Stimulated activated CD8-positive, alpha-beta memory T cell treated with anti-CD3 and anti-CD28 coated beads, Interleukin-12 subunit alpha, Interleukin-12 subunit beta, amount 100 ng/mL, for 1 hour (primary cell): ENCODE measurements at regions not wholly inside any gene's neighbourhood (a gene's known extent, or its start where the extent isn't known, plus 50 kb on each side); places are given as distances from the start of the nearest gene placed in this dataset.
"Not testable (repeated sequence)": the region's sequence is repeated elsewhere in the genome, so short reads cannot be mapped to it uniquely, and the experiment has no call there.

Experiments used
- DNase-seq: peaks from one replicate; pipeline ENCODE4 v3.0.0-alpha.2; 2020; ENCODE audit warnings: low read depth

DNA sequence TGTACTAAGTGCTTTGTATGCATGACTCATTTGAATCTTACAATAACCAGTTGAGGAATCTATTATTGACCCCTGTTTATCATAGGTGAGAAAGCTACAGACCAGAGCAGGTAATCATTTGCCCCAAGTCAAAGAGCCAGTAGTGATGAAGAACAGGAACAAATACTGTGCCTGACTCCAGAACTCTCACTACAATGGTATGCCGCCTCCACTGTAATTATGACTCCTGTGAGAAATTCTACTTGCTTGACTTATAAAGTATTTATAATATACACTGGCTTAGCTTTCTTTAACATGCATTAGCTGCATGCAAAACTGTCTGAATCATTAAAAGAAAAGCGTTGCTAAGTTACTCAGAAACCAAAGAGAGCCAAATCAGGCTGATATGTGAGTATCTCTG is 92.6 kb downstream of the ZNF281 start:
- DNase-seq = no peak

DNA sequence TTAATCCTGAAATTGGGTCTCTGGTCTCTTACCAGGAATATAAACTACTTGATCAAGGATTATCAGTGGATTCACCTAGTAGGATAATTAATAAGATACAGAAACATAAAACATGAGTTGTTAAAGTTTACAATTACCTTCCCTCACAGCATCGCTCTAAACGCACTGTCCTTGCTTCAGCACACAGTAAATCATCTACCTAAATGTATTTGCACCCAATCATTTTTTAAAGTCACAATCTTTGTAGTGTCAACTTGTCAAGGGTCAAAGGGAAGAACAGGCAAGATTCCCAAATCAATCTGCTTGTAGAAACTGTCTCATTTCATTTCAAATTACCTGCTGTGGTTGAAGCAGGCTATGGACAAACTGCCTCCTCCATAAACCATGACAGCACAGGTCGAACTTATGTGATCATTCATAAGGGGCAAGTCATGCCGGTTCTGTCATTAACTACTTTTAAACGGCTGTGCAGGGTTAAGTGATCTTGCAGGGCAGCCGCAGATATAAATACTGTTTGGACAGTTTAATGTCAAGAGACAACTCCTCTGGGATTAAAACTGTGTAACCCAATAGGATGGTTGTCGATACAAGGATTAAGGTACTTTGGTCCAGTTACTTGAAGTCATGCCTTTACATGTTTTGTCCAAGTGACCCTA is 93.6 kb downstream of the ZNF281 start:
- DNase-seq = no peak

DNA sequence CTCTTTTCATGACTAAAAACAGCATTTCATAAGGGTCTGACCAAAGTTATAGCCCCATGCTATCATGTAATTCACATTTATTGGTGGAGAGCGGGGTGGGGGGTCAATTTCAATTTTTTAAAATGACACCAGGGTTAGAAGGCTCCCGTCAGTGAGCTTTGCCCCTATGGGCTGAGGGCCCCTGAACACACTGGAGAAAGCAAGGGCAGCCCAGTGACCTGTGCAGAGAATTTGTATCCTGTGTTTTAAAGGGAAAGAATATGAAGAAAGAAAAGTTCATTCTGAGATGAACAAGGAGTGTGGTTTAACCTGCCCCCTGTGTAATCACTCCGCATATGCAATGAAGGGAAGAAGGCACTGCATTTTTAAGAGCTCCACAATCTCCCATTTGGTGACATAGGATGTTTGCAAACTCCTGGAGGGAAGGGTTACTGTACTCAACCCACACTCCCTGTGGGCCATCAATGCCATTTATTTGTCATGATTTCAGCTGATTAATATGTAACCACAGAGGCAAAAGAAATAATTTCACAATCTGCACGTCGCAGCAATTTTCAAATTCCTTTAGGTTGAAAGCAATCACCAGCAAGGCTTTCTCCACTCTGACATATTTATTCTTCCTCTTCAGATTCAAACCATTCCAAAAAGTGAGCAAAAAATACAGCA is 95.6 kb downstream of the ZNF281 start:
- DNase-seq = no peak

DNA sequence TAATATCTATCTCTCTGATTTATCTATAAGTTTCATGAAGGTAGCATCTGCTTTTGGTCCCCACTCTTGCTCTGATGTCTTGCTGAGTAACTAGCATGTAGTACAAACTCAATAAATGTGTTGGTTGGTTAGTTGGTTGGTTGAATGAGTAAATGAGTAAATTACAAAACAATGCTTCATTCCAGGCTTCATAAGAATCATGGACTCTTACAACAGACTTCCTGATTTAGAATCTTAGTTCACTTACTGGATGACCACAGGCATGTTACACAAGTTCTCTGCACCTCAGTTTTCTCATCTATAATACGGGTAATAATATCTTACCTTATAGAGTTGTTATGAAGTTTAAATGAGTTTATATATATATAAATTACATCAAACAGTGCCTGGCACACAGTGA is 98.6 kb downstream of the ZNF281 start:
- no peak for DNase-seq

DNA sequence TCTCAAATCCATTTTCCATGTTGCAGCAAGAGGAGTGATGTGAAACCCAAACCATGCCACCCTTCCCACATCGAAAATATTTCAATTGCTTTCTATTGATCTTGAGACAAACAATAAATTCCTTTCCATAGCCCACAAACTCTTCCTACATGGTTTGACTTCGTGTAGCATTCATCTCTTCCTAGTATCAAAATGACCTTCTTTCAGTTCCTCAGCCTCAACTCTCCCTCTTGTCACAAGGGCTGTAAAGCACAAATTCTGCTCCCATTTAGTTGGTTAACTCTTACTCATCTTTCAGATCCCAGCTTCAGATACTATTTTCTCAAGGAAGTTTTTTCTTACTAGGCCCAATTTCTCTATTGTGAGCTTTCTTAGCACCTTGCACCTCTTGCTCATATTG is 99.0 kb downstream of the ZNF281 start:
- no peak for DNase-seq

DNA sequence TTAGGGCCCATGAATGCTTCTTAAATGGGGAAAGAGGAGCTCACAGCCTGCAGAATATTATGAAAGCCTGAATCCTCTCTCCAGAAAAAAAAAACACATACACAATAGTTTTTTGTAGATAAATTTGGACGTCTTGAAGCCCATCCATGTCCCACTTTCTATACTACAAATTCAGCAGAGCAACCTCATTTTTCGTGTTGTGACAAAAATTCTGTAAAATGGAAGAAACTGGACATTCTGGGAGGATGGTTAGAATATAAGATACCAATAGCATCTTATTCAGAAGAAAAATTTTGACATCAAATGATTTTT is 102.1 kb downstream of the ZNF281 start:
- DNase-seq = no peak

DNA sequence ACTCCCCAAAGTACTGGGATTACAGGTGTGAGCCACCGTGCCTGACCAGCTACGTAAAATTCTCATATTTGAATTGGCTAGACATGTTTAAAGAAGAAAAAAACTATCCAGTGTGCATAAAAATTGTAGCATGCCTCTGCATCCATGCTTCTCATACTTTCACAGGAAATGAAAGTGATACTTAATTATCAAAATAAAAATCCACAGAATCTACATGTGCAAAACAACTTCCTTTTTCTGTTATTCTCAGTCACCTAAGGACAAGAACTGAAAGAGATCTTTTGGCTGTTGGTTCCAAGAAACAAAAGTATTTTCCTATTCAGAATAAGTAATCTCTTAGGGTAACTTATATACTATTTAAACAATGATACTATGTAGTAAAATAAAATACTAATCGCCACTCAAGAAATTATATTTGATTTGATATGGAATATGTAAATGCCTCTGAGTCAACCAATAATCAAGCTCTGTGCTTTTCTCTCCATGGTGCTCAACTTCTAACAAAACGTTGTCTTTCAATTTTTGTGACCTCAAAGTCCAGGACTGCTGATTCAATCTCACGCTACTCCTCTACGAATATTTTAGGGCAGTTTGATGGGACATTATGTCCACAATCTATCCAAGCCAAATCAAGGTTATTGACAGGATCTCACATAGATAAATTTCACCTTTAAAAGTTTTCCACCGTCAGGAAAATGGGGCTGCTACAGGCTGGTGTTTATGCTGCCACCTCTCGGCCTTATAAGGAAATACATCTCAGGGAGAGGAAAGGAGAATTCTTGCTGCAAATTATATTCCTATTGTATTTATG is 102.7 kb downstream of the ZNF281 start:
- DNase-seq = no peak

DNA sequence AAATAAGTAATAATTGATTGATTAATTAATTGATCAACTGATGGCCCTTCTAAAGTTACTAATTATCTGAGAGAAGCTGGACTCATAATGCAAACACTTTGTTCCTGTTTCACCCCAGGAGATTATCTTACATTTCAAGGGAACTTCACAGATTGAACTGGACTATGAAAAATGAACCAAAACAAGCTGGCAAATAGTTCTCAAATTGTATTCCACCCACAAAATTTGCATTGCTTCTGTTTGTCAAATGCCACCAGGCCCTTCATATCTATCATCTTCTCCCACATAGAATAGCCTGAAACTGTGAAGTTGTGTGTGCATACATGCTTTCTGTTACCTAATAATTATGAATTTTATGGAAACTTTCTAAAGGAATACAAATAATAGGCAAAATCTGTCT is 104.0 kb downstream of the ZNF281 start:
- no peak for DNase-seq

DNA sequence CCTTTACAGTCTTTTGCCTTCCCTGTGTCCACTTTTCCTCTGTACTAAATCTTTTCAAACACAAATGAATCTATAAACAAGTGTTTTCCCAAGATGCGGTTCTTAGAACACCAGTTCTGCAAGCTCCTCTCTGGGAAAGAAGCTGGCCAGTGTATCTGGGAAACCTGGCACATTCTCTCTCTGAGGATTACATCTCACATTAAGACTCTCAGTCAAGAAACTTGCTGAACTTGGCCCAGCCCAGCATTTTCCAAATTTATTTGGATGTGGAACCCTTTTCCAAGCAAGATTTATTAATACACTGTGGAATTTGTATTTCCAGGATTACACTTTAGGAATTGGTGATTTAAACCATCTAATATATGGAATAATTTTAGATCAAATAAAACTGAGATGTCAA is 105.7 kb downstream of the ZNF281 start:
- no peak for DNase-seq

DNA sequence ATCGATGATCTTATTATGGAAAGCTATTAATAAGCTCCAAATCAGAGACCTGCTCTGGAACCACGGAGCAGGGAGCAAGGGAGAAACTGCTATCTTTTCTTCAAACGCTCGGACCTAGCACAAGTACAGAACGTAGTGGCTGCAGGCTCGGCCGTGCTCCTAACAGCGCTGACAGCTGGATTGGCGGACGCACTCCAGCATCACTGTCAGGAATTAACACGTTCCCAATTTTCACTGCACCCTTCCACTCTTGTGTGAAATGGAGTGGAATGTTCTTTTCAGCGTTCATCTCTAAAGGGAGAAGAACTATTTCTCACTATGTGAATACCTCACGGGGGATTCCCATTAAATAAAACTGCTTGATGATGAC is 106.9 kb downstream of the ZNF281 start:
- DNase-seq = no peak

DNA sequence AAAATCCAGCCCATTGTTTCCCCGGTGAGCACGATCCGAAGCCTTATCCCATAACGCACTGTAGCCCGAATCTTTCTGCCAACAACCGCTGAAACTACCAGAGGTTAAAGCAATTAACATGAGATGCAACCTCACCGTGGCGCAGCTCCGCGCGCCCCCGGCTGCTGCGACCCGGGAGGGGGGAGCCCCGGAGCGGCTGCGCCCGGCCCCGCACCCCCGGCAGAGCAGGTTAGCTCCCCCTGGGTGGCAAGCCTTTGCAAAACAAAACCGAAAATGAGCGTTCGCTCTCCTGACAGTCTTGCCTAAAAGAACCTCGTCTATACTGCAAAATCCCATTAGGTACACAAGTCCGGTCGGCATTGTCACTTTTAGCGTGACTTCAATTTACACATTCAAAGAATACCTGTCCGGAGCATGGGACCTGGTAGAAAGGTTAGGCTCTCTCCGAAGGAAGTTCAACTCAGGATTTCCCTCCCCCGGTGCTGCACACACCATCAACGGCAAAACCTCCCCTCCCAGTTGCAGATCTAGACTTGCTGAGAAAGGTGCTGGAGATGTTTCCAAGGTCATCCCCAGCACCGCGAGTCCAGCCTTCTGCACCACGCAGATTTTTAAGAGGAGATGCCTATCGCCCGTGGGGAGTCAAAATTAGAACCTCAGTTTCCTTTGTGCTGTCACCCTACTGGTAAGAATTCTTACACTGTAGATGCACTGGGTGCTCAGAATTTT is 107.5 kb downstream of the ZNF281 start:
- peak; percentile 33 for DNase-seq

DNA sequence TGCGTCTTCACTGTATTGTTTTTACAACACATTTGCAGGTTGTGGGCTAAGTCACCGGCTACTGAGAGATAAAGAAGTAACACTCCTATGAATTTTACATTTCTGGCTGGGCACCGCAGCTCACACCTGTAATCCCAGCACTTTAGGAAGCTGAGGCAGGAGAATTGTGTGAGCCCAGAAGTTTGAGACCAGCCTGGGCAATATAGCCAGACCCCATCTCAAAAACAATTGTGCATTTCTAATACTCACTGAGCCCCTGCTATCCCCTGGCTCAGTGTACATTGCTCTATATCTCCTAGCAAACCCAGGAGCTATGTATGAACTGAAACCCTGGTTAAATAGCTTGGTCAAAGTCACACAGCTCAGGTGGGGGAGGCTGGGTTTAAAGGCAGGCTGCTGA is 108.7 kb downstream of the ZNF281 start:
- no peak for DNase-seq

DNA sequence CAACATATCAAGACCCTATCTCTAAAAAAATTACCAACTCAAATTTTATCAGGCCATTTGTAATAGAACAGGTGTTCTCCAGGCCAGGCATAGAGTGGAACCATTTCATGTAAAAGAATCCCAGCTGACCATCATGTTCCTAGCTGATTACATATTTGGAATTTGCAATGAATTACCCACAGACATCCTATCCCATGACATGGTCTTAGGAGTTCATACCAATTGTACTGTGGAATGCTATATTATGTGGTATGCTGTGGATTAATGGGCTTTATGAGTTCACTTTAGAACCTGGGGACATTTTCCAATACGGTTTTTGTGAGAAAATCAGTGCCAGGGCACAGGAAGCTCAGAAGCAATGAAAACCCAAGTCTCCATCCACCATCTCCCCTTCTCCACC is 110.3 kb downstream of the ZNF281 start:
- DNase-seq = no peak

DNA sequence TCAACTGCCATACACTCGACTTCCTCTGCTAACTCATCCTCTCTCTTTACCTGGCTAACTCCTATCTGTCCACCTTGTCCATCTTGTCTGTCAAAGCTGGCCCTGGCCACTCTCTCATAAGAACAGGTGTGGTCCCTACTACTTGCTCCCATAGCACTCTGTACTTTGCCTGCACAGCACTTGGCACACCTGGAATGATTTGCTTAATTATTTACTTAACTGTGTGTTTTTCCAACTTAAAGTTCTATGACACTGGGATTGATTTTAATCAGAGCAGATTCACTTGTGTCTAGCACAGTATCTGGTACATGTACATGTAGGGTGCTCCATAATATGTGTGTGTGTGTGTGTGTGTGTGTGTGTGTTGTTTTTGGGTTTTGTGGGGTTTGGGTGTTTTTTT is 111.6 kb downstream of the ZNF281 start:
- no peak for DNase-seq

DNA sequence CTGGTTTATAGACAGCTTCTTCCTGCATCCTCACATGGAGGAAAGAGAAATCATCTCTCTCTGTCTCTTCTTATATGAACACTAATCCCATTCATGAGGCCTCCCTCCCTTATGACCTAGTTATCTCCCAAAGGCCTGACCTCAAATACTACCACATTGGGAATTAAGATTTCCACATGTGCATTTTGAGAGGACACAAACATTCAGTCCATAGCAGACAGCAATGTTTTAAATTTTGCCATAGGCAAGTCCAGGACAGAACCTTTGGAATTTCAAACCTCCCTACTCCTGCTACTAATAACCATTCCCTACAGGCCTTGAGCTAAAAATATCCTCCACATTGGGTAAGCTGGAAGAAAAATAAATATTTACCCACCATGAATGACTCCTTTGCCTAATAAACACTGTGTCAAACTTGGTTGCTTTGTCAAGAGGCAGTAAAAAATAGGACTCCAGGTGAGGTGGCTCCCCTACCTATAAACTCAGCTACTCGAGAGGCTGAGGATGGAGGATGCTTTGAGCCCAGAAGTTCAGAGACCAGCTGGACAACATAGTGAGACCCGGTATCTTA is 113.7 kb downstream of the ZNF281 start:
- DNase-seq = no peak

DNA sequence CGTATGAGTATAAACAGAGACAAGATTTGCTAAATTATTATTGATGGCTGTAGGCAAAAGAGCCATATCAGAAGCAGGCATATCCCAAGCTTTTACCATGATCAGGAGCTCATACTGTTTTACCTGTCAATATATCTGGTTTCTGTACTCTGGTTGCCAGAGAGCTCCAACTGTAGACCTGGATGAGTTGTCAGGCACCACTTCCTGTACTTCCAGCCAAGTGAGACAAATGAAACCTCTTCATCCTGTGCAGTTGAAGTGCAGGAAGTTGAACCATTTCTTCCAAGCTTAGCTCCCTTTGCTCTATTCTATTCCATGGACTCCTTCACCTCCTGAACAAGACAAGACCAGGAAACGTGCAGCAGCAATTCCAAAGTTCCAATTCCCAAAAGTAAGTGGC is 115.6 kb downstream of the ZNF281 start:
- no peak for DNase-seq

DNA sequence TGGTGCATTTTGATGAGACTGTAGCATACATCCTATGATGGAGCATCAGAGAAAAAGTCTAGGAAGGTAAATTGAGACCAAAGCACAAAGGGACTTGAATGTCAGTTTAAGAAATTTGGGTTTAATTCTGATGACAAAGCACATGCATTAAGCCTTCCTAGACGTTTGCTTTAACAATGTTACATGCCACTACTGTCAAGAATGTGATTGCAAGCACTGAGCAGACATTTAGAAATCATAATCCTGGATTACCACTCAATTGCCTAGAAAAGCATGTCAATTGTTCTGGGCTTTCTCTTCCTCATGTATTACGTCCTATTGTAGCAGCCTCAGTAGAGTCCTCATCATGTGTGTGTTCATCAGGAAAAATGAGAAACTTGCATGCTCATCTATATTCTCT is 117.1 kb downstream of the ZNF281 start:
- DNase-seq = no peak

DNA sequence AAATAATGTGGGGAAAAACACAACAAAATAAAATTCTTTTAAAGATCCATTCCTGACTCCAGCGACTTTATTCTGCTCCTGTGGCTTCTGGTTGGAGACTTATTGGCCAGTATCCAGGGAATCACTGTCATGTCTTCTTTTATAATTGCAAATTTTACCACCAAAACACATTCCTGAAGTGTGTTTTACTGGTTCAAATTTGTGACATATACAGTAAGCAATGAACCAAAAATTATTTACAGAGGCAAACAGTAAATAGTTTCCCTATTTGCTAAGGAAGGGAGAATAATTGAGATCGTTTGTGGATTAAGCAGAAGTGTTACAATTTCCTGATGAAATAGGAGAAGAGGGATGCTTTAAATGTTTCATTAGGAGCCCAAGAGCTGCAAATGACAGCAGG is 118.7 kb downstream of the ZNF281 start:
- no peak for DNase-seq

DNA sequence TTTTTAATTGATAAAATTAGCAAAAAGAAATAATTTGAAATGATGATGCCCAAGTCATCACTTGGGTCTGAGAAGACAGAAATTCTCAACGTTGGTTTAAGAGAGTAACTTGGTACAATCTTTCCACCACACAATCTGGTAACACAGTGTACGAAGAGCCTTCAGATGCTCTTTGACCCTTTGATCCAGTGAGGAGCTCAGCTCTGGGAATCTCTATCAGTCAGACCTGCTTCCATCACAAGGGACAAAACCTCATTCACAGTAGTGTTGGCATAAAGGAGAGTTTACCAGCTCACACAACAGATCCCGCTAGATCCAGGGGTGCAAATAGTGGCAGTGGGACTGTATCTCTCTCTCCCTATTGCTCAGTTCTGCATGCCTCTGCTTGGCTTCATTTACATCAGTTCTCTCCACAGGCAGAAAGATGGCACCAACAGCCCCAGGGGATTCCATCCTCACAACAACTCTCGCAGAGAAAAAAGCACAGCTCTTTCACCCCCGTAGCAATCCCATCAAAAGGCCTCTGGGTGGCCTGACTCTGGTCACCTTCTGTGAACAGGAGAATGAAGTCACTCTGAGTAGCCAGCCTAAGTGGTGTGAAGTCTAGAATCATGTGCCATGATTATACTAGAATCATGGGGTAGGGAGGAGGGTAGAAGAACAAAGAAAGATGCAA is 119.7 kb downstream of the ZNF281 start:
- no peak for DNase-seq

DNA sequence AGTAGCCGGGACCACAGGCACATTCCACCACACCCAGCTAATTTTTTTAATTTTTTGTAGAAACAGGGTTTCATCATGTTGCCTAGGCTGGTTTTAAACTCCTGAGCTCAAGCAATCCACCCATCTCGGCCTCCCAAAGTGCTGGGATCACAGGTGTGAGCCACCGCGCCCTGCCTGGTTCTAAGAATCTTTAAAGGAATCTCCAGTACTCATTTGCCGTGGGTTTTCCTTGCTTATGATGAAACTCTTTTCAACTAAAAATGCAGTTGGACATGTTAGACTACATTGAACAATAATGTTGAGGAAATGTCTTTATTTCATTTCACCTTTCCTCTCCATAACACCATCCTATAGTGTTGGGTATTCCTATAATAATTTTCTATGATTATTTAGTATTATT is 121.6 kb downstream of the ZNF281 start:
- no peak for DNase-seq

DNA sequence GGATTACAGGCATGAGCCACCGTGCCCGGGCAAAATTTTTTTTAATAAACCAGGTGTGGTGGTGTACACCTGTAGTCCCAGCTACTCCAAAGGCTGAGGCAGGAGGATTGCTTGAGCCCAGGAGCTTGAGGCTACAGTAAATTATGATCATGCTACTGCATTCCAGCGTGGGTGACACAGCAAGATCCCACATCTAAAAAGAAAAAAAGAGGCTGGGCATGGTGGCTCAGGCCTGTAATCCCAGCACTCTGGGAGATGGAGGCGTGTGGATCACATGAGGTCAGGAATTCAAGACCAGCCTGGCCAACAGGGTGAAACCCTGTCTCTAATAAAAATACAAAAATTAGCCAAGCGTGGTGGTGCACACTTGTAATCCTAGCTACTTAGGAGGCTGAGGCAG is 125.6 kb downstream of the ZNF281 start:
- DNase-seq = not testable (repeated sequence)

DNA sequence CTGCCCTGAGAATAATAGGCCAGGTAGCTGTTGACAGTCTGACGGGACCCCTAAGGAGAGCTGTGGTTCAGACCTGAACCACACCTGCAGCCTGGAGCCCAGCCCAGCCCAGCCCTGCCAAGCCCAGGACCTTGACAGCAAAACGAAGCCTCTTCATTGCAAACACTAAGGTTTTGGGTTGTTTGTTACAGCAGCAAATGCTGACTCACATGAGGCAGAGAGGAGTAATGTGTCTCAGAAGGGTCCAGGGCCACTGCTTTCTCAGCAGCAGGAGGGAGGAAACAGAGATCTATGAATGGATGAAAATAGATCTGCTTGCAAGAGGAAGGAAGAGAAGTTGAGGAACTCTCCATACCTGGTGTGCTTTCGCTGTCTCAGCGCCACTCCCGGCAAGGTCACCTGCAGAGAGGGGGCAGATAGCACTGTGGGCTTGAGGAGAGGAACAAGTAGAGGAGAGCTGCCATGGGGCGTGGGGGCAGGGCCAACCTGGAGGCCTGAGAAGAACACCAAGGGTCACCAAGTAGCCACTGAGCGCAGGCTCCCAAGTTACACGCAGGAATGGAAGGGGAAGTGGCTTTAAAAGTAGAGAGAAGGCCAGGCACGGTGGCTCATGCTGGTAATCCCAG is 127.2 kb downstream of the ZNF281 start:
- DNase-seq = no peak
